ENCODE measurements at regions not wholly inside any gene's neighbourhood (a gene's known extent, or its start where the extent isn't known, plus 50 kb on each side); places are given as distances from the start of the nearest gene placed in this dataset.

DNA sequence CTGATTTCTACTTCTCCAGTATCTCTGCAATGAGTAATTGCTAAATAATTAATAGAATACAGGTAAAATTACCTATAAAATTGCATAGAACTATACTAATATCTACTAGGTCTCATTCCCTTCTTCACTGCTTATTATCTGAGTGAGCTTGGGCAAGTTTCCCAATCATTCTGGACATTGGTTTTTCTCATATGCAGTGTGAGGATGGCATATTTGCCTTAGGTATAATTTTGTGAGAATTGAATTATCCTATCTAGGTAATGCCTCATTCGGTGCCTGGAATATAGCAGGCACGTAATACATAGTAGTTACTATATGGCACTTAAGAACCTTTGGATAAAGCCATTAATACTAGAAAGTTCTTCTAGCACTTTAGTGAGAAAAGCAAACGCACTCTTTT lies 434.7 kb downstream of the GATA3 start:
- no peaks in the 10 kb centered on the region for H3K4me1 Mint-ChIP-seq
- DNase-seq (ENCODE audit: low spot score in 2 of 2): no peak
- no peaks in the 10 kb centered on the region for H3K9me3 Mint-ChIP-seq
- H3K36me3 Mint-ChIP-seq (ENCODE audit: insufficient read depth): no peaks in the 10 kb centered on the region
- no peak for ATAC-seq (replicated peaks; ENCODE audit: extremely low read depth, poor library complexity, severe bottlenecking)
- H3K27ac Mint-ChIP-seq (ENCODE audit: low read depth): no peak overlapping the region
- H3K4me3 Mint-ChIP-seq: no peak overlapping the region
- H3K27me3 Mint-ChIP-seq: peaks cover 38% of the 10 kb centered on the region

DNA sequence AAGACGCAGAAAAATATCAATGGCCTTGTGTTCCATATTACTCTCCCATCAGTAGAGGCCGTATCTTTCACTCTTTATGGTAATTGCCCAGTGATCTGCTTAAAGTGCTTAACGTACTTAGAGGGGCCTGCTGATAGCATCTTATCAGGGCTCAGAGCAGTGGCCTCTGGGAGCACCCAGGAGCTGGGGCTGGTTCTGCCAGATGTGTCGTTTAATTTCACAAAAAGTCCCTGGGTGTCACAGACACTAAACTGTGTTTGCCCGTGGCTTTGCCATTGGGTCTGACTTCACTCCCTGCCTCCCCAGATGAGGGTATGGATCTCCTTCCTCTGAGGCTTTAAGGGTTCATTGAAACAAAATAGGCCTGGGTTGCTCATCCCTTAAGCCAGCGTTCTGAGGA lies 435.3 kb downstream of the GATA3 start:
- no peaks in the 10 kb centered on the region for H3K4me1 Mint-ChIP-seq
- no peak overlapping the region for H3K4me3 Mint-ChIP-seq
- H3K27ac Mint-ChIP-seq (ENCODE audit: low read depth): no peak overlapping the region
- ATAC-seq (replicated peaks; ENCODE audit: extremely low read depth, poor library complexity, severe bottlenecking) (no peak), DNase-seq (ENCODE audit: low spot score in 2 of 2) (no peak)
- H3K27me3 Mint-ChIP-seq: peaks cover 38% of the 10 kb centered on the region
- no peaks in the 10 kb centered on the region for H3K36me3 Mint-ChIP-seq (ENCODE audit: insufficient read depth)
- no peaks in the 10 kb centered on the region for H3K9me3 Mint-ChIP-seq

DNA sequence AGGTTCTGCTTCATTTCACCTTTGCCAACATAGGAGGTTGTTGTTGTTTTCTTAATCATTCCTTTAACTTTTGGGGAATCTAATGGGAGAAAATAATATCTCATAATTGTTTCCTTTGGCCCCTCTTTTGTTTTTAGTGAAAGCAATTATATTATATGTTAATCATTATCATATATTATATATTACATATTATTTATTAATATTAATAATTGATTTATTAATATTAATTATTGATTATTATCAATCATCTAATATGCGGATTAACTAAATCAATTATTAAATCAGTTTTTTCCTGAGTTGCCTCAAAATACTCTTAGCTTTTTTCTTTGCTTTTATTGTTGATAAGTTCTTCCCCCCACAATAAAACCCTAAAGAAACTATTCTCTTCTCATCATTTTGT lies 443.8 kb downstream of the GATA3 start:
- Mint-ChIP-seq H3K9me3 (no peaks in the 10 kb centered on the region), H3K36me3 (ENCODE audit: insufficient read depth) (no peaks in the 10 kb centered on the region), H3K4me3 (no peak overlapping the region), H3K27me3 (peaks cover 72% of the 10 kb centered on the region), H3K4me1 (peaks cover 6% of the 10 kb centered on the region), H3K27ac (ENCODE audit: low read depth) (no peak overlapping the region)
- no peak for DNase-seq (ENCODE audit: low spot score in 2 of 2)
- no peak for ATAC-seq (replicated peaks; ENCODE audit: extremely low read depth, poor library complexity, severe bottlenecking)

DNA sequence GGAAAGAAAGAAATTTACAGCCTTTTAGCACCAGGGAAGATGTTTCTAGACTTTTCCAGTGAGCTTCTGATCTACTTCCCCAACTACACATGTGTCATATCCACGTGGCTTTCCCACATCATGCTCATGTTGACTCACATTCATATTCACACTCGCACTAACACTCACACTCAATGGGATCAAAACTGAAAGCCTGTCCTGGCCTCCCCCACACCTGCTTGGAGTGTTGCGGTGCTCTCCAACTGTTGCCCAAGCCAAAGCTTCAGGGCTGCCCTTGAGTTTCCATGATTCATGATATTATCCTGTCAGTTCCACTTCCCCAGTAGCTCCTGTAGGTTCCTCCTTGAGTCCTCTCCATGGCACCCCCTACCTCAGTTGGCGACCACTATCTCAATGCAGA lies 444.4 kb downstream of the GATA3 start:
- H3K27ac Mint-ChIP-seq (ENCODE audit: low read depth): no peak overlapping the region
- no peak for DNase-seq (ENCODE audit: low spot score in 2 of 2)
- H3K9me3 Mint-ChIP-seq: no peaks in the 10 kb centered on the region
- no peaks in the 10 kb centered on the region for H3K36me3 Mint-ChIP-seq (ENCODE audit: insufficient read depth)
- peaks cover 6% of the 10 kb centered on the region for H3K4me1 Mint-ChIP-seq
- H3K27me3 Mint-ChIP-seq: peaks cover 69% of the 10 kb centered on the region
- no peak for ATAC-seq (replicated peaks; ENCODE audit: extremely low read depth, poor library complexity, severe bottlenecking)
- H3K4me3 Mint-ChIP-seq: no peak overlapping the region

DNA sequence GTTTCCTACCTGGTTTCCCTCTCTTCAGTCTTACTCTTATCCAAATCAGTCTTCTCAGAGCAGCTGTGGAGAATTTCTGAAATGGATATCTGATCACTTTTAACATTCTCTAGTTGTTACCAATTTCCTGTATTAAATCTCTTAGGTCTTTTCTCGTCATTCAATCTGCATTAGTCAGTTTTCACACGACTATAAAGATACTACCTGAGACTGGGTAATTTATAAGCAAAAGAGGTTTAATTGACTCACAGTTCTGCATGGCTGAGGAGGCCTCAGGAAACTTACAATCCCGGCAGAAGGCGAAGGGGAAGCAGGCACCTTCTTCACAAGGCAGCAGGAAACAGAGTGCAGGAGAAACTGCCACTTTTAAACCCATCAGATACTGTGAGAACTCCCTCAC lies 444.8 kb downstream of the GATA3 start:
- H3K4me3 Mint-ChIP-seq: no peak overlapping the region
- ATAC-seq (replicated peaks; ENCODE audit: extremely low read depth, poor library complexity, severe bottlenecking) (no peak), DNase-seq (ENCODE audit: low spot score in 2 of 2) (no peak)
- no peaks in the 10 kb centered on the region for H3K36me3 Mint-ChIP-seq (ENCODE audit: insufficient read depth)
- H3K27me3 Mint-ChIP-seq: peaks cover 69% of the 10 kb centered on the region
- H3K27ac Mint-ChIP-seq (ENCODE audit: low read depth): no peak overlapping the region
- no peaks in the 10 kb centered on the region for H3K9me3 Mint-ChIP-seq
- peaks cover 6% of the 10 kb centered on the region for H3K4me1 Mint-ChIP-seq

DNA sequence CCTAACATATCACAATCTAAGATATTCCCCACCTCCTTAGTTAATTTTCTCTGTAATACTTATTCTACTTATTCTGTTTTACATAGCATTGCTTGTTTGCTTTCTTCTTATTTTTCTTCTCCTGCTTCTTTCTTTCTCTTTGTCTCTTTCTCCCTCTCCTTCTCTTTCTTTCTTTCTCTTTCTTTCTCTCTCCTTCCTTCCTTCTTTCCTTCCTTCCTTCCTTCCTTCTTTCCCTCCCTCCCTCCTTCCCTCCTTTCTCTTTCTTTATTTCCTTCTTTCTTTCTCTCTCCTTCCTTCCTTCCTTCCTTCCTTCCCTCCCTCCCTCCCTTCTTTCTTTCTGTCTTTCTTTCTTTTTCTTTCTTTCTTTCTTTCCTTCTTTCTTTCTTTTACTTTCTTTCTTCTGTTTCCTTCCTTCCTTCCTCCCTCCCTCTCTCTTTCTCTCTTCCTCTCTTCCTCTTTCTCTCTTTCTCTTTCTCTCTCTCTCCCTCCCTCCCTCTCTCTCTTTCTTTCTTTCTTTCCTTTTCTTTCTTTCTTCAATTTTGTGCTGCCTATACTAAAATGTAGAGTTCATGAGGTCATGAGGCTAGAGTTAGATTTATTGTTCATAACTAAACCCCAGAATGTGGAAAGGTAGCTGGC lies 445.4 kb downstream of the GATA3 start:
- no peak overlapping the region for H3K27ac Mint-ChIP-seq (ENCODE audit: low read depth)
- peaks cover 6% of the 10 kb centered on the region for H3K4me1 Mint-ChIP-seq
- H3K4me3 Mint-ChIP-seq: no peak overlapping the region
- peaks cover 69% of the 10 kb centered on the region for H3K27me3 Mint-ChIP-seq
- no peaks in the 10 kb centered on the region for H3K9me3 Mint-ChIP-seq
- DNase-seq (ENCODE audit: low spot score in 2 of 2): no peak
- no peaks in the 10 kb centered on the region for H3K36me3 Mint-ChIP-seq (ENCODE audit: insufficient read depth)
- no peak for ATAC-seq (replicated peaks; ENCODE audit: extremely low read depth, poor library complexity, severe bottlenecking)

DNA sequence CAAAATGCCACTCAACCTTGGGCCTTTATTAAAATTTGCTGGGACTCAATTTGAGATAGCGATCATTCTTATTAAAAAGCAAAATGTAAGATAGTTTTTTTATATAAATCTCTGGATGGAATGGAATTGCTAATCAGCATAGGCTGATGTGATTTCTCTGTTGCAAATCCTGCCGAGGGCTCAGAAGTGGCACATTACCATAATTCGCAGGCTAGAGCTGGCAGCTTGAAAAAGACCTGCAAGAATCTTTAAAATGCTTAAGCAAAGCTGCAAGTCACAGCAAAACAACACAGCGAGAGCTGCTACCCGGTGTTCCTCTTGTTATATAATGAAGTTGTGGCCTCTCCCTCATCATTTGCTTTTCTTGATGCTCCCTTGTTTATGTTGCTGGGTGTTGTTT lies 448.1 kb downstream of the GATA3 start:
- ATAC-seq (replicated peaks; ENCODE audit: extremely low read depth, poor library complexity, severe bottlenecking) (no peak), DNase-seq (ENCODE audit: low spot score in 2 of 2) (no peak)
- Mint-ChIP-seq H3K27me3 (peaks cover 78% of the 10 kb centered on the region), H3K27ac (ENCODE audit: low read depth) (no peak overlapping the region), H3K9me3 (no peaks in the 10 kb centered on the region), H3K4me3 (no peak overlapping the region), H3K36me3 (ENCODE audit: insufficient read depth) (no peaks in the 10 kb centered on the region), H3K4me1 (peaks cover 6% of the 10 kb centered on the region)

DNA sequence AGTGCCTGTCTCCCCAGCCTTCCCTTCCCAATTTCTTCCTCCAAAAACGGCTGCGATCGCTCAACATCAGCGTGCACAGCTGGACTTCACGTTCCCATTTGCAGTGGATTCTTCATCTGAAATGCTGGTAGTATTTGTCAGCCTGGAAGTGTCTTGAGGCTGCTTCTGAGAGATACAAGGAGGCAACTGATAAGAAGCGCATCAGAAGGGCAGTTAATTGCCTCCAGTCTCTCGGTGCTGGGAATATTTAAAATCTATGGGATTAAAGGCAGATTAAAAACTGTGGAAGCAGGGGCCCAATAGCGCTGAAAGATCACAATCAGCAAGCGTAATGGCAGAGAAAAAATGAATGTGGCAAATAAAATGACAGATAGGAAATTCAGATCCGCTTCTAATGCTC lies 450.0 kb downstream of the GATA3 start:
- no peaks in the 10 kb centered on the region for H3K9me3 Mint-ChIP-seq
- peaks cover 75% of the 10 kb centered on the region for H3K27me3 Mint-ChIP-seq
- no peak overlapping the region for H3K4me3 Mint-ChIP-seq
- no peak for DNase-seq (ENCODE audit: low spot score in 2 of 2)
- no peaks in the 10 kb centered on the region for H3K36me3 Mint-ChIP-seq (ENCODE audit: insufficient read depth)
- H3K27ac Mint-ChIP-seq (ENCODE audit: low read depth): no peak overlapping the region
- H3K4me1 Mint-ChIP-seq: peaks cover 6% of the 10 kb centered on the region
- no peak for ATAC-seq (replicated peaks; ENCODE audit: extremely low read depth, poor library complexity, severe bottlenecking)

DNA sequence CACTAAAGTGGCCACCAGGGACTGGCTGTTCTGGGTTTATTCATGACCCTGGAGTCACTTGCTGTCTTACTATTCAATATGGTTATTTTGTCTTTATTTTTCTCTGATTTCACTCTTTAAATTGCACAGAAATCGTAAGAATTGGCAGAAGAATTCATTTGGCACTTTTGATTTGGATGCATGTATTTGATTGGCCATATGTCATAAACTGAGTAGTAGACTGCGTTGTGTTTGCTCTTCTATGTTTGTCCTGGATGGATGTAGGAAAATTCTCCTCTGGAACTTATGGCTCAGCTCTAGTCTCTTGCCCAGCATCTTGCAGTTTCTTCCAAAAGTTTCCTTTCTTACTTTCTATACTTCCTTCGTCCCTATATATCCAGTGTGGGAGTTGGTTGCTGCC lies 452.7 kb downstream of the GATA3 start:
- ATAC-seq (replicated peaks; ENCODE audit: extremely low read depth, poor library complexity, severe bottlenecking) (no peak), DNase-seq (ENCODE audit: low spot score in 2 of 2) (no peak)
- Mint-ChIP-seq H3K27ac (ENCODE audit: low read depth) (no peak overlapping the region), H3K9me3 (no peaks in the 10 kb centered on the region), H3K4me1 (no peaks in the 10 kb centered on the region), H3K36me3 (ENCODE audit: insufficient read depth) (no peaks in the 10 kb centered on the region), H3K27me3 (peaks cover 77% of the 10 kb centered on the region), H3K4me3 (no peak overlapping the region)

DNA sequence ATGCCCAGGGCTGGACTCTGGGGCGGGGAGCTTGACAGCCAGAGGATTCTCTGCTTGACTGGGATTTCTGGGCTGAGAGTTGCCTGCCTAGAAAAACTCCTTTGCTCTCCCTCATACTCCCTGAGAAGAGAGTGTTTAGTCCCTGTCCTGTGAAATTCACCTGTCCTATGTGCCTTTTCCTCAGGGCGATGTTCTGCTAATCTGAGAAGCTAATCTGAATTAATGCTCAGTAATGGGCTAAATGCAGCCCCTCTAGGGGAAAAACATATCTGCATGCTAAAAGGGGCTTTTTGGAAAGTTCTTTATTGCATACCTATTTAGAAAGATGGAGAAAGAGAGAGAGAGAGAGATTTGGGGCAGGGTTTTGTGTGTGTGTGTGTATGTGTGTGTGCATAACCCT lies 454.4 kb downstream of the GATA3 start:
- DNase-seq (ENCODE audit: low spot score in 2 of 2): no peak
- H3K27ac Mint-ChIP-seq (ENCODE audit: low read depth): no peak overlapping the region
- H3K27me3 Mint-ChIP-seq: peaks cover 78% of the 10 kb centered on the region
- H3K4me3 Mint-ChIP-seq: no peak overlapping the region
- H3K36me3 Mint-ChIP-seq (ENCODE audit: insufficient read depth): peaks cover 3% of the 10 kb centered on the region
- ATAC-seq (replicated peaks; ENCODE audit: extremely low read depth, poor library complexity, severe bottlenecking): no peak
- H3K4me1 Mint-ChIP-seq: no peaks in the 10 kb centered on the region
- H3K9me3 Mint-ChIP-seq: no peaks in the 10 kb centered on the region

DNA sequence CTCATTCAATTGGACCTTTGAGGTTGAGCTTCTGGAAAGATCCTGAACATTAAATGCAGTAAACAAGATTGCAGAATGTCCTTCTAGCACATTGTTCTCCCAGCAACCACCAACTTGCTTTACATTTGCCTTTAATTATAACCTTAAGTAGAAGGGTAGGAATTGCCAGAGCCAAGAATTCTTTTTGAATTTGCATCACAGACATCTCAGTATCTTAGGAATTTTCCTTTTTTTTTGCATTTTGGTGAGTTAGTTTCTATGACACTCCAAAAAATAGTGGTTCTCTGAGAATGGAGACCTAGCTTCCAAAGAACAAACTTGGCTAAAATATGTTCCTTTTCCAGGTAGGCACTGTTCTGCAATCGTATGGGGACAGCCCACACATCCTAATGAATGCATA lies 456.0 kb downstream of the GATA3 start:
- Mint-ChIP-seq H3K36me3 (ENCODE audit: insufficient read depth) (peaks cover 3% of the 10 kb centered on the region), H3K27ac (ENCODE audit: low read depth) (no peak overlapping the region), H3K27me3 (peaks cover 78% of the 10 kb centered on the region), H3K4me1 (no peaks in the 10 kb centered on the region), H3K4me3 (no peak overlapping the region), H3K9me3 (no peaks in the 10 kb centered on the region)
- DNase-seq (ENCODE audit: low spot score in 2 of 2) (no peak), ATAC-seq (replicated peaks; ENCODE audit: extremely low read depth, poor library complexity, severe bottlenecking) (no peak)

DNA sequence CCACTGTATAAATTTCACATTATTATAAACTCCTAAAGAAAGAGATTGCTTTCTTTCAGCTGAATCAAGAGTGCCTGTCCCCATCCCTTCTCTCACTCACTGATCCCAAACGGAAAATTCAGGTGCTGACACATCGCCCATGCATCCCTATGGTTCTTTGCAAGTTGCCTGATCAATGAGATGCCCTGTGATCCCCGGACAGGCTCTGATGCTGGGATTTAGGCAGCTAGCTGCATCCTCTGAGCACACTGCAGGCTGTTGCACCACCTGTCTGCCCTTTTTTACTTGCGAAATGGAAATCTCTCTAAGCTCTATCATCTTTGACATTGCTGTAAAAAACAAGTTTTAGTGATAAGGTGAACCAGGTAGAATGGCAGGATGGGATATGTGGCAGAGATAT lies 456.5 kb downstream of the GATA3 start:
- H3K9me3 Mint-ChIP-seq: no peaks in the 10 kb centered on the region
- H3K4me1 Mint-ChIP-seq: no peaks in the 10 kb centered on the region
- DNase-seq (ENCODE audit: low spot score in 2 of 2) (no peak), ATAC-seq (replicated peaks; ENCODE audit: extremely low read depth, poor library complexity, severe bottlenecking) (no peak)
- peaks cover 79% of the 10 kb centered on the region for H3K27me3 Mint-ChIP-seq
- no peak overlapping the region for H3K27ac Mint-ChIP-seq (ENCODE audit: low read depth)
- peaks cover 3% of the 10 kb centered on the region for H3K36me3 Mint-ChIP-seq (ENCODE audit: insufficient read depth)
- H3K4me3 Mint-ChIP-seq: no peak overlapping the region

DNA sequence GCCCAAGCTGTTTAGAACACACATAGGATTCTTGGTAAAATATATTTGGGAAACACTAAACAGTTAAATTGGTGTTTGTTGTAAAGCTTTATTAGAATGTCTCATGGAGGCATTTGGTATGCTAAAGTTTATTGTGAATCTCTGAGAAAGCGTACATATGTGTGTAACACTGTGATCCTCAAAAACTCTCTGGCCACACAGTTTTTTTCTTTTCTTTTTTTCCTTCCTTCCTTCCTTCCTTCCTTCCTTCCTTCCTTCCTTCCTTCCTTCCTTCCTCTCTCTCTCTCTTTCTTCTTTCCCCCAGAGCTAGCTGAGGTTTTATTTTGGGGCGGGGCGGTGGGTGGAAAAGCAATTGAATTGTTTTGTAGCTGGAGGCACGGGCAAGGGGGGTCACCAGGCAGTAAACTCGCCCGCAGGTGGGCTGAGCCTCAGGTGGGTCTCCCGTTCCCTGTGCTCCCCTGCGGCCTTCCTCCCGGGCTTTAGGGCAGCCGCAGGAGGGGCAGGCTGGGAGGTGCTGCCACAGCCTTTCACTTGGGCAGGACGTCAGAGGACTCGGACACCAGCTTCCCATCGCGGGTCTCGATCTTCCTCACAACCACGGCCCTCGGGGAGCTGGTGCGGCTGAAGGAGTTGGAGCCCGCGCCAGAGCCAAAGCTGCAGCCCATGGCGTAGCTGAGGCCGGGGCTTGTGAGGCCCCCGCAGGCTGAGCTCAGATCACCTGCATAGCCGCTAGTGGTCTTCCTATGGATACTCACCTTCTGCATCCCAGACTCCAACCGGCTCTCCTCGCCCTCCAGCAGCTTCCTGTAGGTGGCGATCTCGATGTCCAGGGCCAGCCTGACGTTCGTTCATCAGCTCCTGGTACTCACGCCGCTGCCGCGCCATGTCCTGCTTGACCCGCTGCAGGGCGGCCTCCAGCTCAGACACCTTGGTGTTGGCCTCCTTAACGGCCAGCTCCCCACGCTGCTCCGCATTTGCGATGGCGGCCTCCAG lies 459.0 kb downstream of the GATA3 start:
- no peak overlapping the region for H3K4me3 Mint-ChIP-seq
- DNase-seq (ENCODE audit: low spot score in 2 of 2): no peak
- H3K36me3 Mint-ChIP-seq (ENCODE audit: insufficient read depth): peaks cover 3% of the 10 kb centered on the region
- H3K27me3 Mint-ChIP-seq: peaks cover 77% of the 10 kb centered on the region
- no peak overlapping the region for H3K27ac Mint-ChIP-seq (ENCODE audit: low read depth)
- no peaks in the 10 kb centered on the region for H3K4me1 Mint-ChIP-seq
- no peaks in the 10 kb centered on the region for H3K9me3 Mint-ChIP-seq
- ATAC-seq (replicated peaks; ENCODE audit: extremely low read depth, poor library complexity, severe bottlenecking): no peak
